ENCODE measurements at regions not wholly inside any gene's neighbourhood (a gene's known extent, or its start where the extent isn't known, plus 50 kb on each side); places are given as distances from the start of the nearest gene placed in this dataset.

GRCh38 chr3:106817706-106818105, 559.5 kb upstream of the CCDC54 start:
- no peak overlapping the region for H3K27ac ChIP-seq (replicated peaks)
- no peak for DNase-seq (ENCODE audit: low read depth in 1 of 2, low spot score in 1 of 2)
- no peak overlapping the region for H3K4me3 ChIP-seq (replicated peaks; ENCODE audit: insufficient read depth, low read length)
- TF ChIP-seq GABPA (IDR thresholded peaks at IDR 0.05; ENCODE audit: low read depth) = no peak
- no peaks in the 10 kb centered on the region for H3K27me3 ChIP-seq (ENCODE audit: insufficient read depth, poor library complexity, severe bottlenecking)

- Histone ChIP-seq H3K27ac (replicated peaks) (no peak overlapping the region), H3K27me3 (ENCODE audit: insufficient read depth, poor library complexity, severe bottlenecking) (no peaks in the 10 kb centered on the region), H3K4me3 (replicated peaks; ENCODE audit: insufficient read depth, low read length) (no peak overlapping the region)
- DNase-seq (ENCODE audit: low read depth in 1 of 2, low spot score in 1 of 2) = no peak
- TF ChIP-seq CTCF (IDR thresholded peaks at IDR 0.05; ENCODE audit: insufficient read depth, low read length) (no peak), POLR2AphosphoS5 (IDR thresholded peaks at IDR 0.05; ENCODE audit: low read depth) (no peak), REST (IDR thresholded peaks at IDR 0.05; ENCODE audit: insufficient replicate concordance, low read depth) (no peak), GABPA (IDR thresholded peaks at IDR 0.05; ENCODE audit: low read depth) (no peak), SPI1 (IDR thresholded peaks at IDR 0.05; ENCODE audit: borderline replicate concordance, low read depth) (no peak)
Measured at GRCh38 chr3:106819440-106819839, 557.8 kb upstream of the CCDC54 start.

GRCh38 chr3:106820726-106821362, 556.4 kb upstream of the CCDC54 start:
- Histone ChIP-seq H3K4me3 (replicated peaks; ENCODE audit: insufficient read depth, low read length) (no peak overlapping the region), H3K27me3 (ENCODE audit: insufficient read depth, poor library complexity, severe bottlenecking) (no peaks in the 10 kb centered on the region), H3K27ac (replicated peaks) (no peak overlapping the region)
- TF ChIP-seq CTCF (IDR thresholded peaks at IDR 0.05; ENCODE audit: insufficient read depth, low read length) = no peak
- no peak for TF ChIP-seq GABPA (IDR thresholded peaks at IDR 0.05; ENCODE audit: low read depth)
- TF ChIP-seq POLR2AphosphoS5 (IDR thresholded peaks at IDR 0.05; ENCODE audit: low read depth) = no peak
- no peak for DNase-seq (ENCODE audit: low read depth in 1 of 2, low spot score in 1 of 2)

GRCh38 chr3:106821801-106822200, 555.4 kb upstream of the CCDC54 start:
- TF ChIP-seq POLR2AphosphoS5 (IDR thresholded peaks at IDR 0.05; ENCODE audit: low read depth) (no peak), CTCF (IDR thresholded peaks at IDR 0.05; ENCODE audit: insufficient read depth, low read length) (no peak), GABPA (IDR thresholded peaks at IDR 0.05; ENCODE audit: low read depth) (no peak), SPI1 (IDR thresholded peaks at IDR 0.05; ENCODE audit: borderline replicate concordance, low read depth) (no peak), REST (IDR thresholded peaks at IDR 0.05; ENCODE audit: insufficient replicate concordance, low read depth) (no peak)
- no peak for DNase-seq (ENCODE audit: low read depth in 1 of 2, low spot score in 1 of 2)
- no peak overlapping the region for H3K27ac ChIP-seq (replicated peaks)
- no peak overlapping the region for H3K4me3 ChIP-seq (replicated peaks; ENCODE audit: insufficient read depth, low read length)
- no peaks in the 10 kb centered on the region for H3K27me3 ChIP-seq (ENCODE audit: insufficient read depth, poor library complexity, severe bottlenecking)

All from HL-60 (cell line).